ENCODE measurements at regions not wholly inside any gene's neighbourhood (a gene's known extent, or its start where the extent isn't known, plus 50 kb on each side); places are given as distances from the start of the nearest gene placed in this dataset.
"Not testable (repeated sequence)": the region's sequence is repeated elsewhere in the genome, so short reads cannot be mapped to it uniquely, and the experiment has no call there.

DNA sequence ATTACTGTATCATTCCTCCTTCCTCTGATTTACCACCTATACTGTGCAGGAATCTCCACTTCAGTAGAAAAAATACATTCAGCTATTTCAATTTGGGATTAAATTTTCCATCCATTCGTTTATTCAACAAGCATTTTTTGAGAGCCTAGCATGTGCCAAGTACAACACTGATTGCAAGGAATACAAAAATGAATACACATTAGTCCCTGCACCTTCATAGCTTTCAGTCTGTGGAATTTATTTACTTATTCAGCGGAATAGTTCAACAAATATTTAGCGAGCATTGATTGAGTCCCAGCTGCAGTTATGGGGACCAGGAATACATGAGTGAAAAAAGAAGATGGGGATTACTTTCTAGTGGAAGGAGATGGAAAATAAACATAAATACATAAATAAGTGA, 606.8 kb upstream of the TBL1XR1 start:
- no peak for DNase-seq

DNA sequence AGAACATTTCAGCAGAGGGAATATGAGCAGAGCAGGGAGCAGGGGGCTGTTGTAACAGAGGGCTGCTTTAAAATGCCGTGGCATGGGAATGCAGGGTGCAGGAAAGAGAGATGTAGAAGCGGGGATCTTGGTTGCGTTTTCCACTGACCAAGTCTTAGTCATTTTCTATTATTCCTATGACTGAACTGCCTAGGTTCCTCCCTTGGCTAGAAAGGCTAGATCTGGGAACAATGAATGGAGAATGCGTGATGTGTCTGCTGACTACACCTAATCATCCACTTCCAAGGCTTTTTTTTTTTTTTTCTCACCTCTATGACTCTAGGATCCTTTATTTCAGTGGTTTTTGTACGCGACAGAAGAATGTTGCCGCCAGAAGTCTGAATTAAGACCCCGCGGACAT, 607.4 kb upstream of the TBL1XR1 start:
- DNase-seq = no peak

GRCh38 chr3:177807150-177807875, 610.0 kb upstream of the TBL1XR1 start:
- no peak for DNase-seq

DNA sequence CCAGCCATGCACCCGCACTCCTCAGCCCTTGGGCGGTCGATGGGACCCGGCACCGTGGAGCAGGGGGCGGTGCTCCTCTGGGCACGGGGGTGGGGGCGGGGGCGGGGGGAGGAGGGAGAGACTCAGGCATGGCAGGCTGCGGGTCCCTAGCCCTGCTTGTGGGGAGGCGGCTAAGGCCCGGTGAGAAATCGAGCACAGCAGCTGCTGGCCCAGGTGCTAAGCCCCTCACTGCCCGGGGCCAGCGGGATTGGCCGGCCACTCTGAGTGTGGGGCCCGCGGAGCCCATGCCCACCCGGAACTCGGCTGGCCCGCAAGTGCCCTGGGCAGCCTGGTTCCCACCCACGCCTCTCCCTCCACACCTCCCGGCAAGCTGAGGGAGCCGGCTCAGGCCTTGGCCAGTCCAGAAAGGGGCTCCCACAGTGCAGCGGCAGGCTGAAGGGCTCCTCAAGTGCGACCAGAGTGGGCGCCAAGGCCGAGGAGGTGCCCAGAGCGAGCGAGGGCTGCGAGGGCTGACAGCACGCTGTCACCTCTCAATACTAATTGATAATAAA, 611.7 kb upstream of the TBL1XR1 start:
- not testable (repeated sequence) for DNase-seq

GRCh38 chr3:177810162-177810623, 612.9 kb upstream of the TBL1XR1 start:
- no peak for DNase-seq

- DNase-seq = no peak
Measured at GRCh38 chr3:177811112-177811511, 613.8 kb upstream of the TBL1XR1 start.

DNA sequence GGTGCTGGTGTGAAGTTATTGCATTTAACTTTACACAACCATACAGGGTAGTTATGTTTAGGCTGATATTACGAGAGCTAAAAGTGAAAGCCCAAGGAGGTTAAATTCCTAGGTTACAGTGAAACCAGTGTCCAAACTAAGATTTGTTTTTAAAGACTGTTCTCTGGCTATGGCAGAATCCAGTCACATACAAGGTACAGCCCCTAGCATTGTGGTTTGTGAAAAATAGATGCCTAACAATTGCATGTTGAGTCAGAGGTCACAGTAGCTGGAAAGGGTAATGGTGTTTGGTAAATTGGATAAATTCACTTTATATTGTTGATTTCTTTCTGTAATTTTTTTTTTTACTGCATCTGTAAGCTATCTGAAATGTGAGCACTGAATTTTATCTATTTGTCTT, 614.6 kb upstream of the TBL1XR1 start:
- DNase-seq = no peak

- DNase-seq = no peak
Measured at GRCh38 chr3:177812492-177812891, 615.2 kb upstream of the TBL1XR1 start.

GRCh38 chr3:177813322-177813721, 616.0 kb upstream of the TBL1XR1 start:
- DNase-seq = no peak

DNA sequence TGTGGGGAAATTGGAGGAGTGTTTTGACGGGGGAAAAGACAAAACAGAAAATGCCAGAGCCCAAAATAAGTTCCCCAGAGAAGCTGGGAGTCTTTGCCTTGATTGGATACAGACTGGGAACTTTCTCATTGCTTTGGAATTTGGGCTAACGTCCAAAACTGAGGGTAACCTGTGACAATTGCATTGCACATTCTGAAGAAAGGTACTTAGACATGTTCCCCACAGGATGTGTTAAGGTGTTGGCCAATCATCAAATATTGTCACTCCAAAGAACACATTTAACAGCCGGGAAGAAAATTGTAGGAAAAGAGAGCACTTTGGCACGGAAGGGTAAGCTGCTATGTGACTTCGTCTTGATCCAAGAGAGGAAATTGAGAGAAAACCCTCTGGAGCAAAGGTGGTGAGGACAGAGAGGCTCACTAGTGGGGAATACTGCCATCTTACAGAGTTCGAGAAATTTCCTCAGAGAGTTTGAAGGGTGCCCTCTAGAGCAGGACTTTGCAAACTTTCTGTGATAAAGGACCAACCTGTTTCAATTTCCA, 619.5 kb upstream of the TBL1XR1 start:
- no peak for DNase-seq

DNA sequence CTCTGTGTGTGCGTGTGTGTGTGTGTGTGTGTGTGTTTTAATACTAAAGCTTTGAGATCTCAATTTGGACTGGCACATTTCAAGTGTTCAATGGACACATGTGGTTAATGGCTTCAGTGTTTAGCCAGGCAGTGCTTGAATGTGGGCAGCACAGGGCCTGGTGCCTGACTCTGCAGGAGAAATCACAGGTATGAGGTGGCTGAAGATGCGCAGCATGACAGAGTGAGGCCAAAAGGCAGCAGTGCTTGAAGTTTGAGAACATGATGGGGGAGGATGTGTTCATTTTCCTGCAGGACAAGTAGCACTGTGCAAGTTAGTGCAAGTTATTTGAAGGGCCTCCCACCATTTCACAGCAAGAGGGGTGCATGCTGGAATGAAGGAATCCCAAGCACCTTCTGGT, 620.5 kb upstream of the TBL1XR1 start:
- no peak for DNase-seq

- no peak for DNase-seq
Measured at GRCh38 chr3:177818712-177819240, 621.5 kb upstream of the TBL1XR1 start.

- no peak for DNase-seq
Measured at GRCh38 chr3:177820683-177821316, 623.5 kb upstream of the TBL1XR1 start.

DNA sequence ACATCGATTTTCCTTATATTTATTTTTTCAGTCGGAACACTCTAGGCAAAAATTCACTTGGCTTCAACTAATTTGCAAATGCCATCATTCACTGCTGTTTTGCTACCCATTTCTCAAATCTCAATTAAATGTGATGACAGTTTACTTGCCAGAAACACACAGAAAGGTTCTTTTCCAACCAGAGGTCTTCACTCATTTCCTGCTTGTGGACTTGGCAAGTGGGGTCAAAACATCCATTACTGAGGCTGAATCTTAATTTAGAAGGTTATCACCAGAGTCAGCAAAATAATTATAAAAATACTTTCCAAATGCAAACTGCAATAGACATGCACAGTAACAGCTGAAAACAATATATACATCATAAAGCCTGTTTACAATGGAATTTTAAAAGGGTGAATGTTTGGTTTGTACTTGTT, 625.4 kb upstream of the TBL1XR1 start:
- DNase-seq = no peak

DNA sequence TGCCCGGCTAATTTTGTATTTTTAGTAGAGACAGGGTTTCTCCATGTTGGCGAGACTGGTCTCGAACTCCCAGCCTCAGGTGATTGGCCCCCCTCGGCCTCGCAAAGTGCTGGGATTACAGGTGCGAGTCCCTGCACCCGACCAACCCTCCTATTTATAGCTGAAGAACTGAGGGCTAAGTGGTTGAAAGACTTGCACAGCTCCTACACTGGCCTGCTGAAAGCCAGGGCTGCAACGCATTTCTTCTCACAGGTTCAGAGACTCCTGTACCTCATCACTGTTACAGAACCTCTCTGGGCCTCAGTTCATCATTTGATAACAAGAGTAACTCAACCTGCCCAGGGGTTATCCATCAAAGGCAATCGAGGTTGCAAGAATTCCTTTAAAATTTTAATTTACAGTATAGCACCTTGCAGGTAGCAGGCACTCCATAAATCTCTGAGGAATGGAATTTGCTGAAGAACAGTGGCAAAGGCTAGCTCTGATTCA, 626.5 kb upstream of the TBL1XR1 start:
- no peak for DNase-seq

- DNase-seq = no peak
Measured at GRCh38 chr3:177824190-177824786, 627.0 kb upstream of the TBL1XR1 start.

DNA sequence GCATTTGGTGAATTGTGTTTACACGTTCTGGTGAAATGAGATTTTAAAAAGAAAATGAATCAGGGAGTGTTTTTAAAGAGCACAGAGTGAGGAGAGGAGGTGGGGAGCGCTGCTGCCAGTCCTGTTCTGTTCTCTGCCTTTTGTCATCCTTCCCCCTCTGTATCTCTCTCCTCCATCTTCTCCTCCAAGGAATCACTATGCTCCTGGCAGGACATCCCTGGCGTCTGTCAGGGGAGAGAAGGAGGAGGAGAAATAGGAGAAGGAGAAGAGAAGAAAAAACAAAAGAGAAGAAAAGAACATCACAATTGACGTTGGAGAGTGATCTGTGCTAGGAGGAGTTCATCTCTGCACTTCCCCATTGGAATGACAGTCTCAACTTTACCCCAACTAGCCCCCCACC, 627.6 kb upstream of the TBL1XR1 start:
- DNase-seq = no peak

DNA sequence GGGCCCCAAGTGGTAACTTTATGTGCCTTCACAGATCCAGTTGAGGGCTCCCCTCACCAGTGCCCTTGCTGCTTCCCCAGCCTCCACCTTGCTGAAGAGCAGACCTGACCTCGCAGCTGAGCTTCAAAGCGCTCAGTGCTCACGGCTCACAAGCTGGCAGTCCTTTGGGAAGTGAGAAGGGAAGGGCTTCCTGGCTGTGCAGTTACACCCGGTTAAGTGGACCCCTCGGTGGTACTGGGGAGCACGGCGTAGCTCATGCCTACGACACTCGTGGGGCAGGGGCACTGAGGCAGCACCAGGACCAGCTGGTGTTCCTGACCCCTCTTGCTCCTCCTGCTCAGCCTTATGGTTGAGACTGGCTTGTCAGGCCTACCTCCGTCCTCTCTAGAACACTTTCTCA, 629.0 kb upstream of the TBL1XR1 start:
- DNase-seq = no peak

GRCh38 chr3:177827511-177828207, 630.4 kb upstream of the TBL1XR1 start:
- no peak for DNase-seq

GRCh38 chr3:177828208-177828565, 630.9 kb upstream of the TBL1XR1 start:
- no peak for DNase-seq

- DNase-seq = no peak
Measured at GRCh38 chr3:177830411-177830849, 633.1 kb upstream of the TBL1XR1 start.

DNA sequence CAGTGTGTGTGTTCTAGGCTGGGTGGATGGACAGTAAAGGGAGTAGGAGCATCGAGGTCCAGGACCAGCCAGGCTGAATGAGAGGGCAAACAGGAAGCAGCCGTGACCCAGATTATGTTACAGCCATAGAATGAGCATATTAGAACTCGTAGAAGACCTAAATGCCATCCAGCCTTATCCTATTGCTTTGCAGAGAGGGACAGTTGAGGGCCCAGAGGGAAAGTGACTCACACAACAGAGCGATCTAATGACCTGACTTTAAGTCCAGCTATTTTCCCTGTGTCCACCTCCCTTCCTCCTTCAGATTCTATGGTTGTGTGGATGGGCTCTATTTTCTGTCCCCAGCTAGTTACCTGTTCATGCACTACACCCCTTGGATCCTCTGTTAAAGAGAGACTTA, 634.1 kb upstream of the TBL1XR1 start:
- DNase-seq = no peak

GRCh38 chr3:177832880-177833279, 635.6 kb upstream of the TBL1XR1 start:
- DNase-seq = no peak

All from stimulated activated CD4-positive, alpha-beta T cell treated with anti-CD3 and anti-CD28 coated beads, Interleukin-4, amount 100 ng/mL, for 4 hours (primary cell).